HG03135 (cell line): ENCODE measurements at regions not wholly inside any gene's neighbourhood (a gene's known extent, or its start where the extent isn't known, plus 50 kb on each side); places are given as distances from the start of the nearest gene placed in this dataset.

ENCODE experiments used
- ATAC-seq: cut with Tn5 transposase; IDR thresholded peaks from one replicate; pipeline ENCODE4 v1.9.1; 2021; ENCODE audit warnings: mild to moderate bottlenecking, moderate library complexity; ENCODE audit not compliant: unreplicated experiment

DNA sequence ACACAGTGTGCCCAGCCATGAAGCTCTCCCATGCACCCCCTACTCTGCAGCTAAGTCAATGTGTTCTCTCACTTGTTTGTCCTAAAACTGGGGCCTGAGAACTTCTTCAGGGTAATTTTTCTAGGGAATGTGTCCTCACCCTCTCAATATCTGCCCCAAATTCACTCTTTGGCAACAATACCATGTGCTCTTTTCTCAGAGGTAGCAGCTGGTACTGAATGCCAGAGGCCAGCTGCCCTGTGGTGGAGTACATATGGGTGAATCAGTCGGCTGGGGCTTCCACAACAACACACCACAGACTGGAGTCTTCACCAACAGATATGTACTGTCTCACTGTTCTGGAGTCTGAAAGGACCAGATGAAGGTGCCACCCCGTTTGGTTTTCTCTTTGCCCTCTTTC, 97.7 kb upstream of the TOP3B start:
- ATAC-seq: no peak

DNA sequence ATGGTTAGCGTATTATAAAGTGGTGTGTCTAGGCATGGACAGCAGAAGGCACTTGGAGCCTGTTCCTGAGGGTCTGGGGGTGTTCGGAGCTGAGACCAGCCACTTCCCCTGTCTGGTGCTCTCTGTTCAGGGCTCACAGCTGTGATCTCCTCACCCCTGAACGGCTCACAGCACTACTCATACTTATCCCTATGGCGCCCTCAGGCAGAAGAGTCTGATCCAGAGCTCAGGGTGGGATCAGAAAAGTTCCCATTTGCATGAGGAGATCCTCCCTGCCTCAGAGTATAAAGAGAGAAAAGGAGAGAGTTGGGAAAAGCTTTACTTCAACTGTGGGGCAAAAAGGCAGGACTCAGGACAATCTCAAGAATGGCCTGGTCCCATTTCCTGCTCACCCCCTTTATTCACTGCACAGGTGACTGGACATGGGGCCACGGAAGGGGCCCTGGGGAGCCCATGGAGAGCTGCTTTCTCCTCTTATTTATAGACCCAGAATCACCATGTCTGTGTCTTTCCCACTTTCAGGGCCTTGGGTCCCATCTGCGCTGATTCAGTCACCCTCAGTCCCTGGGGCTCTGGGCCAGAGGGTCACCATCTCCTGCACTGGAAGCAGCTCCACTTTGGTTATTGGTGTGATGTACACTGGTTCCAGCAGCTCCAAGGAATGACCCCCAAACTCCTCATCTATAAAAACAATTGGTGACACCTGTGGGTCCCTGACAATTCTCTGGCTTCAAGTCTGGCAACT, 97.0 kb upstream of the TOP3B start:
- ATAC-seq: no peak

DNA sequence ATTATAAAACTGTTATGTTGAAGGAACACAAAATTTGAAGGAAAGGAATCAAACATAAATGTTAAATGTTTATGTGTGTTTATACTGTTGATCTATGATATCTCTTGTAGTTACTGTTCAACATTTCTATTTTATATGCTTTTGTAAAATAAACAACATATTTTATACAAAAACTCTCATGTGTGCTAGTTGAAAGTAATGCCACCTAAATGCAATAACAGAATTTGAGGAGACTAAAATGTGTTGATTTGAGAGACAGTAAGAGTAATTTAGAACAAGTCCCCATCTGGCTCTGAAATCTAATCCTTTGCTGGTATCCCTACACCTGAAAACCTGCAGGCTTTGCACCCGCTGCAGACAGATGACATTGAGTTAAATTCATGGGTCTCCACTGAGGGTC, 95.7 kb upstream of the TOP3B start:
- ATAC-seq: no peak

DNA sequence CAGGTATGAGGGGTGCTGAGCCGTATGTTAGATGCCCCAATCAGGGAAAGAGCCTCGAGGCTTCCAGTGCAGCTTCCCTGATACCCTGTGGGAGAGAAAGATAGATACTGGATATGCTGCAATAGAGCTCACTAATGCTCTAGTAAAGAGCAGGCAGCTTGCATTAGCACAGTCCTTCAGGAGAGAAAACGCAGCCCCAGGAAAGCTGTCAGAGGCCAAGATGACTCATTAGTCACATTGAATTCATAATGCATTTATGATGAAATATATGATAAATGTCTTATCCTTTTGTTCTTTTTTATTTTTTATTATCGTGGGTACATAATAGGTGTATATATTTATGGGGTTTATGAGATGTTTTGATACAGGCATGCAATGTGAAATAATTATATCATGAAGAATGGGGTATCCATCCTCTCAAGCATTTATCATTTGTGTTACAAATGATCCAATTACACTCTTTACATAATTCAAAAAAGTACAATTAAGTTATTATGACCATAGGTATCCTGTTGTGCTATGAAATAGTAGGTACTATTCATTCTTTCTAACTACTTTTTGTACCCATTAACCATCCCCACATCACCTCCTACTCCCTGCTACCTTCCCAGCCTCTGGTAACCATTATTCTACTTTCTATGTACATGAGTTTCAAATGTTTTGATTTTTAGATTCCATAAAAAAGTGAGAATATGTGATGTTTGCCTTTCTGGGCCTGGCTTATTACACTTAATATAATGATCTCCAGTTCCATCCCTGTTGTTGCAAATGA, 94.5 kb upstream of the TOP3B start:
- ATAC-seq: no peak

DNA sequence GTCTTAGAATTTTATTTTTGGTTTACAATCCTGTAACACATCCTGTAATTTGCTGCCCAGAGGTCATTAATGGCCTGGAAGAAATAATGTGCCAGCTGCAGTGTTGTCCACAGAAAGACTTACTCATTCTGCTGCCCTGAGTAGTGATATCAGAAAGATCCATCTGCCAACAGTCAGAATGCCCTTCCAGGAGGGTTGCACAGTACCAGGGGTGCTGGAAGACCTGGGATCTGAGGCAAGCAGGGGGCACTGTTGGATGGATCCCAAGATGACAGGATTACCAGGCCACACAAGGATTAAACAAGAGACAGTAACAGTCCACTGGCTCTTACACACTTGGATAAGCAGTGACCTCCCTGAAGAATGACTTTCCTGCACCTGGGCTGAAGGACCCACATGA, 93.8 kb upstream of the TOP3B start:
- no peak for ATAC-seq

DNA sequence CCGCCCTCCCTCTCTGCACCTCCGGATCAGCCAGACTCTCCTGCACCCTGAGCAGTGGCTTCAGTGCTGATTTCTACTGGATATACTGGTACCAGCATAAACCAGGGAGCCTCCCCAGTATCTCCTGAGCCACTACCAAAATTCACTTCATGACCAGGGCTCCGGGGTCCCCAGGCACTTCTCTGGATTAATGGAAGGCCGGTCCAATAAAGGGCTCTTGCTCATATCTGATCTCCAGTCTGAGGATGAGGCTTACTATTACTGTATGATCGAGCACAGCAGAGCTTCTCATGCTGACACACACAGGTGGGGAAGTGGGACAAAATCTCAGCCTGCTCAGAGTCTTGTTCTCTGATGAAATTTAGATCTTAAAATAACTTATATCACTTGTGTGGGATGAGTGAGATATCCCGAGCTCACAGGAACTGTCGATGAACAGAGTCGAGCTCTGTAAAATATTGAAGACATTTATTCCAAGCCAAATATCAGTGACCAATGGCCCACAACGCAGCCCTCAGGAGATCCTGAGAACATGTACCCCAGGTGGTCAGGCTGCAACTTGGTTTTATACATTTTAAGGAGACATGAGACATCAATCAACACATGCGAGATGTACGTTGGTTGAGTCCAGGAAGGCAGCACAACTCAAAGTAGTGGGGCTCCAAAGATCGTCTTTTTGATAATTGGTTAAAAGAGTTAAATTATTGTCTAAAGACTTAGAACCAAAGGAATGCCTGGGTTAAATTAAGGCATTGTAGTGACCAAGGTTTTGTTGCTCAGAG, 93.0 kb upstream of the TOP3B start:
- no peak for ATAC-seq

DNA sequence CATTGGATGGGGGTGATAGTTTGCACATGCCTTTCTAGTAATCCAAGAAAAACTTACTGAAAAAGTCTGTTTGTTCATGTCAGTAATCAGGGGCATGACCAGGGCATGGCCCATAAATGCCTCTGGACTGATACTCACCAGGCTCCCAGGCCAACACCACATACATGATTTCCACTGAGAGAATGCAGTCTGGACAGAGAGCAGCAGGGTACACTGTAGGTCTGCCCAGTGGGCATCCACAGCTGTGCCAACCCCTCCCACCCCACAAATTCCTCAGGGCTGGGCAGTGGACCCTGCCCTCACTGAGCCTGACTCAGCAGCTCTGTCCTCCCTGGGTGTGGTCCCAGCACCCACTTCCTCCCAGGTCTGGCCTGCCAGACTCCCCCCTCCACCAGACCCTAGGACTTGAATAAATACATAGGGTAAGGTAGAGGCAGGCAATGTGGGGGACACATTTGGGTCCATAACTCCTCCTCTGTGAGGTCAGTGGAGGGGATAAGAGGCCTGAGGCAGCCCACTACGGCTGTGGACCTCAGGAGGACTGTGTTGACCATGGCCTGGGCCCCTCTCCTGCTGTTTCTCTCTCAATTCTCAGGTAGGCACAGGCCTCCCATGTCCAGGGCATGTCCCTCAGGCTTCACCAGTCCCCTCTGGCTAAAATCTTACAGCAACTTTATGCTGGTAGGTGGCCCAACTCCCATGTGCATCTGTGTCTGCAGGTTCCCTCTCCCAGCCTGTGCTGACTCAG, 92.2 kb upstream of the TOP3B start:
- no peak for ATAC-seq

DNA sequence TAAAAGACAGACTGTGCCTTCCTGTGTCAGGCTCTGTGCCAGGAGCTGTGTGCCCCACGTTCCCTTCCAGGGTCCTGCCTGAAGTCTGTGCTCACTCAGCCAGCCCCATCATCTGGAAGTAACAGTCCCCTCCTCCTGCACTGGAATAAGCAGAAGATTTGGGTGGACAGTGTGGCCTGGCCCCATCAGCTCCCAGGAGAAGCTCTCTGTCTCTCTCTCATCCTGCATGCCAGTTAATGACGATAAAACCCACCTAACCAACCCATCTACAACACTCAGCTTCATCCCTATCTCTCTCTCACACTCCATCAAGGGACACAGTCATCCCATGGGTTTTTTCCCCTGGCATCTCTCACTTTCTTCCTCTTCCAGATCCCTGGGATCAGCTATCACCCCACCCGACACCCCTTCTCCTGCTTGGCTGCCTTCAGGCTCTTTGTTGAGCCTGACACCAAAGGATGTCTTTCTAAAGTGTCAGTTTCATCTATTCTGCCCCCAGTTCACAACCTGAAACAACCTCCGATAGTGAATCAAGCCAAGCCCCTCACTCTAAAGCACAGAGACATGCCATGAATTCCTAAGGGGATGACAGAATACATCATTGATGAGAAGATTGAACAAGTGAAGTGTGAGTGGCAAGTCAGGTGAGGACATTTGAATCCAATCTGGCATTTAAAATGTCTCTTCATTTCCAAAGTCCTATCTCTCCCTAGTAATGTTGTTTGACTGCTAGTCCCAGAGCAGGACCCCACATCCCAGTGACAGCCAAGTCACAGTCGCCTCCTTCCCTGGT, 91.4 kb upstream of the TOP3B start:
- ATAC-seq: no peak

DNA sequence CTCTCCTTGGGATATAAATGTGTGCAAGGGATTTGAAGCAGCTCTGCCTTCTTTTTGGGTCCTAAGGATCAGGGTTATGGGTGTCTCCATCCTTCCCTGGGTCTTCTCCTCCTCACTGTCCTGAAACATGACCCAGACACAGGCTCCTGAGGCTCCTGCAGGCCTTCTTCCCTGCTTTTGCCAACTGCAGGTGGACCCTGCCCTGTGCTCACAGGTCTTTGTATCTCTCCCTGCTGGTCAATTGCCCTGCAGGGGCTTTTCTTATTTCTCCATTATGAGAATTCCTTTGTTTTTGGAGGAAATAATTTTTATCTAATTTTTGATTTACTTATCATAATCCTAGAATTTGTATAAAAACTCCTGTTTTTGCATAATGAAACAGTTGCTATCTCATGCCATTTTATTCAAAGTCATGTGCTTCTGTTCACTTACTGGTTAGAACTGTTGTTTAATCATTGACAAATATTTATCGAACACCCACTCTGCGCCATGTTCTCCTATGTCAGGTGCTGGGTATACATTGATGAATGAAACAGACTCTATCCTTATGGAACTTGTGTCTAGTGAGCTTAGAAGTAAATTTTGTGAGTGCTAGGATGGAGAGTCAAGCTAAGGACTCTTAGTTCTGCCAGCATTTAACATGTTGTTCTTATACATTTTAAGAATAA, 89.7 kb upstream of the TOP3B start:
- ATAC-seq: no peak

DNA sequence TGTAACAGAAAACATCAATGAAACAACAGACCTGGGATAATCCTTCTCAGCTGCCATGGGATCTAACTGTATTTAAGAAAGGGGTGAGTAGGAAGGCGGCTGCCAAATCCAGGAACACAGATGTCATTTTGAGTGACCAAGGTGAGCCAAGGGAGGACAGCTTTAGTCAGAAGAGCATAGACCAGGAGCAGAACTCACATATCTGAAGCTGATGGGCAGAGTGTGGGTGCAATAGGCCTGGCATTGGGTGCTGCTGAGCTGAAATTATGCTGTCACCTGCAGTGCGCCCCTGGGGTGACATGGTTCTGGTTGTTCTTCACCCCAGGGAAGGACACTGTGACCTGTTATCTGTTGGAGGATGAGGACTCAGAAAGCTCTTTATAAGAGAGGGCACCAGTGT, 88.9 kb upstream of the TOP3B start:
- ATAC-seq: no peak

DNA sequence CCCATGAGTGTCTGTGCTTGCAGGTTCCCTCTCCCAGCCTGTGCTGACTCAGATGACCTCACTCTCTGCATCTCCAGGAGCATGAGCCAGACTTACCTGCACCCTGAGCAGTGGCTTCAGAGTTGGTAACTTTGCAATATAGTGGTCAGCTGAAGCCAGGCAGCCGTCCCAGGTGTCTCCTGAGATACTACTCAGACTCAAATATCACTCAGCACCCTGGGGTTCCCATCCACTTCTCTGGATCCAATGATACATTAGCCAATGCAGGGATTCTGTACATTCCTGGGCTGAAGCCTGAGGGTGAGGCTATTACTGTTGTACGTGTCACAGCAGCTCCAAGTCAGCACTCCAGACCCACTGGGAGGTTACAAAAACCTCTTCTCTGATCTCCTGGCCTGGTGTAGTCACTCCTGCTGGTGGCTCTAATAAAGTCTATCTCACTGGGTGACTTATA, 87.8 kb upstream of the TOP3B start:
- ATAC-seq: no peak

DNA sequence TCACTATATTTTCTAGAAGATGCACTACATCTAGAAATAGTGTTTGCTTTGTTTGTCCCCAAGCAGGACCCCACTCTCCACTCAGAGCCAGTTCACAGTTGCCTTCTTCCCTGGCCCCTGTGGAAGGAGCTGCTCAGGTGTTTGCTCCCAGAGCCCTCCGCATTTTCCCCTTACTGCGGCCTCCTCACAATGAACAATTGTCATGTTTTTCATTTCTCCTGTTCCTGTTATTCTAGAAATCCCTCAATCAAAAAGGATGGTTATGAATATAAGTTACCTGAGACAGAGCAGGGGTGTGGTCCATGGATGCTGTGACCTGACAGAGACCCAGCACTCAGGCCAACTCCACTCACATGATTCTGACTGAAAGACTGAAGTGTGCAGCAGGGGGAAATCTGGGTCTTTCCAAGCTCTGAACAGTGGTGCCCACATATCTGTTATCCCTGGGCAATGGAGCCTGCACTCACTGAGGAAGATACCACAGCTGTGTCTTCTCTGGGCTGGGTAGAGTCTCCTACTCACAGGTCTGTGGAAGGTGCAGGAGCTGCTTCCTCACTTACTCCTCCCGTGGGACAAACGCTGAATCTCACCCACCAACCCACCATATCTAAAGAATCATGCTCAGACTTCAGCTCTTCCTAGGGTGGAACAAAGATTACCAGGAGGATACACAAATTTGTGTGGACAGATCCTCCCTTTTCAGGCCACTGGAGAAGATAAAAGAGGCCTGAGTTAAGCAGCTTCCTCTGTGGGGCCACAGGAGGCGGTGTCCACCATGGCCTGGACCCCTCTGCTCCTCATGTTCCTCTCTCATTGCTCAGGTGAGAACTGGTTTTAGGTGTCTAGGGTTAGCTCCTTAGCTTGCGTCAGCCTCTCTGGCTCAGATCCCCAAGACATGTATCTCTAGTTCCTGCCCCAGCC, 87.1 kb upstream of the TOP3B start:
- no peak for ATAC-seq

DNA sequence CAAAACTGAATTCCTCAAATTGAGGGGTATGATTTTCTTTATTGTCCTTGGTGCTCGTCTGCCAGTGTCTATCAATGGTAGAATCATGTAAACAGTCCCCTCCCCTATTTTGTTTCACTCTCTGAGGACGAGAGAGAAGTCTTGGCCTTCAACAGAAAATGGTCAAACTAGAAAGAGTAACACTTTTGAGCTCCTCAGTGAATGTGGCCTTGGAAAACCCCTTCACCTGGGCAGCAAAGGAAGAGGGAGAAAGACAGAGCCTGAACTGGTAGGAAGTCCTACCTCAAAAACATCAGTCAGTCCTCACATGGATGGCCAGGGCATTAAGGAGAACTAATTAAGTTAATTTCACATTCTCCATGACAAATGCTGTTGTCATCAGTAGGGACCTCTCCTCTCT, 86.1 kb upstream of the TOP3B start:
- ATAC-seq: no peak

DNA sequence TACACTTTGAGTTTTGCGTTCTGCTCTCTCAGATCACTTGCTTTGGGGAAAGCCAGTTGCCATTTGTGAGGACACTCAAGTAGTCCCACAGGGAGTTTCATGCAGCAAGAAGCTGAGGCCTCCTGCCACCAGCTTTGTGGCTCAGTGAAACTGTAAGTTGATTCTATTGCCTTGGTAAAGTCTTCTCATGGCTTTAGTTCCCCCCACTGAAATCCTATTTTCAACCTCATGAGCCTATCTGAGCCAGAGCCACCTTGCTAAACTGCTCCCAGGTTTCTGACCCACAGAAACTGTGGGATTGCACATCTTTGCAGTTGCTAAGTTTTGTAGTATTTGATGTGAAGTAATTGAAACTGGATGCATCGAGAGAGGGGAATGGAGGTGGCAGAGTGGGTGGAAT, 85.4 kb upstream of the TOP3B start:
- no peak for ATAC-seq

DNA sequence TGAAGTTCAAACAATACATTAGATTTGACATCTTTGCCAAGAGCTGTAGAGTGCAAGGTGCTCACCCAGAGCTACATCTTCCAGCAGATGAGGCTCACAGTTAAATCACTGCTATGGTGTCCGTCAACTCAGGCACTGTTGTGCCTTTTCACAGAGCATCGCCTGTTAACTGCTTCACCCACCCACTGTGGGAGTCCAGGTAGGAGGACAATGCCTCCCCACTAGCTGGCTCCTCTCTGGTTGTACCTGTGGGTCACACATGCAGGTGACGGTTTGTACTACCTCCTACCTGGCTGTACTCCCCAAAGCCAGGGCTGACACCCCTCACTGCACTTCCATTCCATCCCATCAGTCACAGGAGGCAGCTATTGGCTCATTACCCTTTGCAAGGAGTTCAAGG, 84.6 kb upstream of the TOP3B start:
- ATAC-seq: no peak

DNA sequence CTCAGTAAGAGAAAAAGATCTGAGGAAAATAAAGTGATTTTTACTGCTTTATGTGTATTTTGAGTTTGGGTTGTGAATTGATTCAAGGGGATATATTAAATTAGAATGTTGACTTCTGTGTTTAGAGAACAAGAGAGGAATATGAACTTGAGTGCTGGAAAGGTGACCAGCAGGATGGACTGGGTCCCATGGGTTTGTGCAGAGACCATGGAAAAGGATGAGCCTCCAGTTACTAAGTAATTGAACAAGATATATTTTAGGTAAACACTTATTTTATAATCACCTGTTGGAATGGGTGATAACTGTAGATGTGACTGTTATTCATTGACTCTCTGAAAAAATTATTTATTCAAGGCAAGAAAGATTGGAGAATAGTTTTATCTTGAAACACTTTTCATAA, 82.0 kb upstream of the TOP3B start:
- ATAC-seq: no peak

DNA sequence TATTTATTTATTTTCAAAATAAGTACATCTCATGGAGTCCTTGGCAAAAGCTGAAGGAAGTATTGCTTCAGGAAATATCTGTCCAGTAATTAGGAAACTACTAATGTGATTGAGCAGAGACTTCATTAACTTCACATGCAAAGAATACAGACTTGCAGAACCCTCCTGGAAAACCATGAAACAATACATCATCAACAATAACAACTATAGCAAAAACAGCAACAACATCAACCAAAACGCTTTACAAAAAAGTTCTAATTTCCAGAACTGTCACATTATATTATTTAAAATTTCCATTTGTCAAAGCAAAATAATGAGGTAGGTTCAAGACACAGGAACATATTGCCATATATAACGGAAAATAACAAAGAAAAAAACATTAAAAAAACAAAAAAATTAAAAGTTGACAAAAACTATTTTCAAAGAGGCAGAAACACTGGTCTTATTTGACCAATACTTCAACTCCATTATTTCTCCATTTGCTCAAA, 79.8 kb upstream of the TOP3B start:
- ATAC-seq: no peak
